Liver (tissue), 8 donors: ENCODE measurements at regions not wholly inside any gene's neighbourhood (a gene's known extent, or its start where the extent isn't known, plus 50 kb on each side); places are given as distances from the start of the nearest gene placed in this dataset.

ENCODE experiments used
- DNase-seq: peaks from one replicate; pipeline ENCODE4 v3.0.0-alpha.2; 2017; ENCODE audit warnings: low spot score
- H3K27ac ChIP-seq, 2 donors: one replicate each; pipeline ENCODE4 v1.7.0; 2013; ENCODE audit warnings: inconsistent platforms in 2 of 2, low read length in 2 of 2, control low read depth in 1 of 2, low read depth in 1 of 2, mild to moderate bottlenecking in 1 of 2
- H3K27me3 ChIP-seq, 4 donors: one replicate each; pipeline versions ENCODE4 v1.6.1 to v1.7.0; 2013; ENCODE audit warnings: low read length in 3 of 4, inconsistent platforms in 1 of 4, mild to moderate bottlenecking in 1 of 4, moderate library complexity in 1 of 4; ENCODE audit not compliant: control insufficient read depth in 4 of 4, insufficient read depth in 4 of 4
- H3K36me3 ChIP-seq, 4 donors: one replicate each; pipeline versions ENCODE4 v1.6.1 to v1.7.0; 2013; ENCODE audit warnings: low read length in 3 of 4, mild to moderate bottlenecking in 3 of 4, low read depth in 1 of 4, moderate library complexity in 1 of 4; ENCODE audit not compliant: control insufficient read depth in 4 of 4, insufficient read depth in 3 of 4
- H3K4me1 ChIP-seq, 4 donors: one replicate each; pipeline versions ENCODE4 v1.6.1 to v1.7.0; 2013; ENCODE audit warnings: low read length in 3 of 4, mild to moderate bottlenecking in 3 of 4, moderate library complexity in 1 of 4; ENCODE audit not compliant: control insufficient read depth in 4 of 4, insufficient read depth in 4 of 4
- H3K4me3 ChIP-seq, 3 donors: one replicate each; pipeline versions ENCODE4 v1.6.1 to v1.7.0; 2013; ENCODE audit warnings: low read length in 3 of 3, control low read depth in 1 of 3, low read depth in 1 of 3, mild to moderate bottlenecking in 1 of 3
- H3K9ac ChIP-seq, 2 donors: one replicate each; pipeline ENCODE4 v1.7.0; 2013; ENCODE audit warnings: low read length in 2 of 2, mild to moderate bottlenecking in 2 of 2, moderate library complexity in 2 of 2, control low read depth in 1 of 2, low read depth in 1 of 2
- H3K9me3 ChIP-seq, 4 donors: one replicate each; pipeline versions ENCODE4 v1.6.1 to v1.7.0; 2013; ENCODE audit warnings: low read length in 3 of 4; ENCODE audit not compliant: control insufficient read depth in 4 of 4
- ATF3 ChIP-seq: IDR thresholded peaks from 2 replicates; pipeline ENCODE4 v1.6.1; 2016; ENCODE audit warnings: antibody characterized with exemption
- CTCF ChIP-seq: fragments of 150-350 bp; IDR thresholded peaks from 2 replicates; pipeline ENCODE4 v1.5.1; 2017; ENCODE audit warnings: improper control_type of control experiment, low read depth, low read length; ENCODE audit not compliant: missing input control
- FOXA1 ChIP-seq: IDR thresholded peaks from 2 replicates; pipeline ENCODE4 v1.6.1; 2016; ENCODE audit warnings: antibody characterized with exemption
- FOXA2 ChIP-seq: IDR thresholded peaks from 2 replicates; pipeline ENCODE4 v1.6.1; 2016; ENCODE audit warnings: antibody characterized with exemption
- GABPA ChIP-seq, 2 donors: IDR thresholded peaks in 1 of 2; conservative IDR thresholded peaks in 1 of 2; 2 replicates each; pipeline ENCODE4 v1.6.1; 2016; ENCODE audit warnings: antibody characterized with exemption in 2 of 2, mild to moderate bottlenecking in 1 of 2, moderate library complexity in 1 of 2
- HNF4A ChIP-seq, 2 donors: conservative IDR thresholded peaks; 2 replicates each; pipeline ENCODE4 v1.6.1; 2016; ENCODE audit warnings: antibody characterized with exemption in 2 of 2, mild to moderate bottlenecking in 2 of 2
- HNF4G ChIP-seq: IDR thresholded peaks from 2 replicates; pipeline ENCODE4 v1.6.1; 2016; ENCODE audit warnings: antibody characterized with exemption
- JUND ChIP-seq, 2 donors: IDR thresholded peaks; 2 replicates each; pipeline ENCODE4 v1.6.1; 2016; ENCODE audit warnings: antibody characterized with exemption in 2 of 2
- NR2F2 ChIP-seq: IDR thresholded peaks from 2 replicates; pipeline ENCODE4 v1.6.1; 2016; ENCODE audit warnings: antibody characterized with exemption
- RAD21 ChIP-seq, 2 donors: IDR thresholded peaks; 2 replicates each; pipeline ENCODE4 v1.6.1; 2016; ENCODE audit warnings: antibody characterized with exemption in 2 of 2, mild to moderate bottlenecking in 2 of 2
- REST ChIP-seq: IDR thresholded peaks from 2 replicates; pipeline ENCODE4 v1.6.1; 2016; ENCODE audit warnings: antibody characterized with exemption, mild to moderate bottlenecking
- RXRA ChIP-seq, 2 donors: IDR thresholded peaks; 2 replicates each; pipeline ENCODE4 v1.6.1; 2017 to 2018; ENCODE audit warnings: antibody characterized with exemption in 2 of 2, mild to moderate bottlenecking in 1 of 2
- TAF1 ChIP-seq: conservative IDR thresholded peaks from 2 replicates; pipeline ENCODE4 v1.6.1; 2016; ENCODE audit warnings: antibody characterized with exemption, mild to moderate bottlenecking
- WGBS: extraction: QIAGEN DNeasy Blood & Tissue Kit; methylation state at CpG from one replicate; pipeline ENCODE4 v1.1.7; 2013; 5-methylcytosine and 5-hydroxymethylcytosine counted together
- TF ChIP-seq, protein P1 (sequence below): IDR thresholded peaks from 2 replicates; pipeline ENCODE4 v1.6.1; 2016; ENCODE audit warnings: antibody characterized with exemption
- TF ChIP-seq, protein P2 (sequence below): IDR thresholded peaks from 2 replicates; pipeline ENCODE4 v1.6.1; 2016; ENCODE audit warnings: antibody characterized with exemption
- donor health status: healthy.
- donor health status: healthy.
- donor health status: healthy.
- donor health status: healthy.
- donor health status: healthy.

- no peaks in the 10 kb centered on the region for H3K9me3 ChIP-seq
- no peaks in the 10 kb centered on the region for H3K36me3 ChIP-seq
- H3K27me3 ChIP-seq = peaks cover 0 to 2% (median 0%) of the 10 kb centered on the region in 4 donors
Measured at GRCh38 chr16:73871088-73871733, 425.4 kb upstream of the PSMD7 start.

More at GRCh38 chr16:73871088-73871733, 425.4 kb upstream of the PSMD7 start:
- H3K27ac ChIP-seq = no peak overlapping the region
- H3K4me3 ChIP-seq = no peak overlapping the region
- WGBS = 83% methylated on average over 6 of the region's 6 CpGs
- H3K9ac ChIP-seq = no peak overlapping the region
- no peak for DNase-seq
- H3K4me1 ChIP-seq = no peaks in the 10 kb centered on the region
- TF ChIP-seq TAF1 (no peak), RAD21 (IDR thresholded peaks at IDR 0.05) (no peak), CTCF (no peak), GABPA (IDR thresholded peaks at IDR 0.05 in 1 of 2, conservative IDR thresholded peaks at IDR 0.05 in 1 of 2) (no peak), ATF3 (no peak), FOXA1 (no peak), RXRA (IDR thresholded peaks at IDR 0.05) (no peak), HNF4G (no peak), NR2F2 (no peak), JUND (IDR thresholded peaks at IDR 0.05) (no peak), HNF4A (conservative IDR thresholded peaks at IDR 0.05) (no peak), REST (no peak), FOXA2 (no peak)
- TF ChIP-seq, protein P1, sequence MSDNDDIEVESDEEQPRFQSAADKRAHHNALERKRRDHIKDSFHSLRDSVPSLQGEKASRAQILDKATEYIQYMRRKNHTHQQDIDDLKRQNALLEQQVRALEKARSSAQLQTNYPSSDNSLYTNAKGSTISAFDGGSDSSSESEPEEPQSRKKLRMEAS = no peak
- TF ChIP-seq, protein P2, sequence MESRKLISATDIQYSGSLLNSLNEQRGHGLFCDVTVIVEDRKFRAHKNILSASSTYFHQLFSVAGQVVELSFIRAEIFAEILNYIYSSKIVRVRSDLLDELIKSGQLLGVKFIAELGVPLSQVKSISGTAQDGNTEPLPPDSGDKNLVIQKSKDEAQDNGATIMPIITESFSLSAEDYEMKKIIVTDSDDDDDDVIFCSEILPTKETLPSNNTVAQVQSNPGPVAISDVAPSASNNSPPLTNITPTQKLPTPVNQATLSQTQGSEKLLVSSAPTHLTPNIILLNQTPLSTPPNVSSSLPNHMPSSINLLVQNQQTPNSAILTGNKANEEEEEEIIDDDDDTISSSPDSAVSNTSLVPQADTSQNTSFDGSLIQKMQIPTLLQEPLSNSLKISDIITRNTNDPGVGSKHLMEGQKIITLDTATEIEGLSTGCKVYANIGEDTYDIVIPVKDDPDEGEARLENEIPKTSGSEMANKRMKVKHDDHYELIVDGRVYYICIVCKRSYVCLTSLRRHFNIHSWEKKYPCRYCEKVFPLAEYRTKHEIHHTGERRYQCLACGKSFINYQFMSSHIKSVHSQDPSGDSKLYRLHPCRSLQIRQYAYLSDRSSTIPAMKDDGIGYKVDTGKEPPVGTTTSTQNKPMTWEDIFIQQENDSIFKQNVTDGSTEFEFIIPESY = no peak
